GM13976 (cell line): ENCODE measurements at regions not wholly inside any gene's neighbourhood (a gene's known extent, or its start where the extent isn't known, plus 50 kb on each side); places are given as distances from the start of the nearest gene placed in this dataset.

Experiments used
- DNase-seq: peaks from one replicate; pipeline ENCODE4 v3.0.0; 2012; ENCODE audit warnings: low spot score
- in situ Hi-C: fragments of 300-500 bp; cut with MboI; formaldehyde crosslinking; loops from one replicate; pipeline ENCODE4 v1.12.0; 2022; ENCODE audit warnings: low sequenced_read_pairs, mixed read lengths, inconsistent platforms; ENCODE audit not compliant: unreplicated experiment
- TF ChIP-seq, protein P1 (sequence below): IDR thresholded peaks from 2 replicates; pipeline ENCODE4 v1.5.1; 2012; ENCODE audit warnings: borderline replicate concordance, mild to moderate bottlenecking; ENCODE audit not compliant: insufficient read depth; ENCODE audit errors: extremely low read depth, missing control alignments, control extremely low read depth

DNA sequence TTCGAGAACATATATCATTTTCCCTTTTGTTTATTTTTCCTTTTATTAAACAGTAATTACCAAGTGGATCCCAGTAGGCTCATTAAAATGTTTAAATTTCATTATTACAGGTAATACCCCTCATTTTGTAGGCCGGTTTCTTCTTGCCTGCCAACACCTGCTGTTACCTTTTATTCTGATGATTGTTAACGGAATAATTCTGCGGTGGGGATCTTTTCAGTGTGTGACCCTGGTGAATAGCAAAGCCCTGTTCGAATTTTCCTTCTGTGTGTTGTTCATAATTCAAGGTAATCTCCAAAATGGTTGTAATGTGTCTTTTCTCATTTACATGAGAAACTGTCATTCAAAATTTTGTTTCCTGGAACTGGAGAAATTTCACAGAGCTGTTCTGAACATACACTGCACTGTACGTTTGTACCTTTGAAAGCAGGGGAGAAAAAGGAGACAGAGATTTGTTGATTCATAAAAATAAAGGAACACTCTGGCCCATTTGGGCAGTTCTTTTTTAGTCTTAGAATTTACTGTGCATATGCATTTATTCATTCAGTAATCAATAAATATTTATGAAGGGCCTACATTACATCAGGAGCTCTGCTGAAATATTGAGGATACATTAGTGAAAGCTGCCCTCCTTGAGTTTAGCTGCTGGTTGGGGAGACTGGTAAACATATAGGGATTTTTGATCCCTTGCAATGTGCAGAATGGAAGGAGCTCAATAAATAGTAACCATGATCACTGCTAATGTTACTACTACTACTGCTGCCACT is 502.0 kb downstream of the QKI start:
- TF ChIP-seq, protein P1, sequence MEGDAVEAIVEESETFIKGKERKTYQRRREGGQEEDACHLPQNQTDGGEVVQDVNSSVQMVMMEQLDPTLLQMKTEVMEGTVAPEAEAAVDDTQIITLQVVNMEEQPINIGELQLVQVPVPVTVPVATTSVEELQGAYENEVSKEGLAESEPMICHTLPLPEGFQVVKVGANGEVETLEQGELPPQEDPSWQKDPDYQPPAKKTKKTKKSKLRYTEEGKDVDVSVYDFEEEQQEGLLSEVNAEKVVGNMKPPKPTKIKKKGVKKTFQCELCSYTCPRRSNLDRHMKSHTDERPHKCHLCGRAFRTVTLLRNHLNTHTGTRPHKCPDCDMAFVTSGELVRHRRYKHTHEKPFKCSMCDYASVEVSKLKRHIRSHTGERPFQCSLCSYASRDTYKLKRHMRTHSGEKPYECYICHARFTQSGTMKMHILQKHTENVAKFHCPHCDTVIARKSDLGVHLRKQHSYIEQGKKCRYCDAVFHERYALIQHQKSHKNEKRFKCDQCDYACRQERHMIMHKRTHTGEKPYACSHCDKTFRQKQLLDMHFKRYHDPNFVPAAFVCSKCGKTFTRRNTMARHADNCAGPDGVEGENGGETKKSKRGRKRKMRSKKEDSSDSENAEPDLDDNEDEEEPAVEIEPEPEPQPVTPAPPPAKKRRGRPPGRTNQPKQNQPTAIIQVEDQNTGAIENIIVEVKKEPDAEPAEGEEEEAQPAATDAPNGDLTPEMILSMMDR = no peak
- in situ Hi-C loops = no loop called here

DNA sequence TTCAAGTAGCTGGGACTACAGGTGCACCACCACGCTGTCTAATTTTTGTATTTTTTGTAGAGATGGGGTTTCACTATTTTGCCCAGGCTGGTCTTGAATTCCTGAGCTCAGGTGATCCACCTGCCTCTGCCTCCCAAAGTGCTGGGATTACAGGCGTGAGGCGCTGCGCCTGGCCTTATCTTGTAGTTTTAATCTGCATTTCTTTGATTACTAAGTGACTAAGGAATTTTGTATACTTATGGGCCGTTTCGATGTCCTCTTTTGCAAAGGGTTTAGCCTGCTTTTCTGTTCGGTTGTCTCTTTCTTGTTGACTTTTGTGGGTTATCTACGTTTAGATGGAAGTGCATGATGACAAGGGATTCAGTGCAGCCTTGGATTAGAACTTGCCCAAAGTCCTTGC is 500.6 kb downstream of the QKI start:
- DNase-seq = no peak
- TF ChIP-seq, protein P1 = no peak
- in situ Hi-C loops = no loop called here

More for the DNA sequence above, 502.0 kb downstream of the QKI start:
- DNase-seq = no peak

DNA sequence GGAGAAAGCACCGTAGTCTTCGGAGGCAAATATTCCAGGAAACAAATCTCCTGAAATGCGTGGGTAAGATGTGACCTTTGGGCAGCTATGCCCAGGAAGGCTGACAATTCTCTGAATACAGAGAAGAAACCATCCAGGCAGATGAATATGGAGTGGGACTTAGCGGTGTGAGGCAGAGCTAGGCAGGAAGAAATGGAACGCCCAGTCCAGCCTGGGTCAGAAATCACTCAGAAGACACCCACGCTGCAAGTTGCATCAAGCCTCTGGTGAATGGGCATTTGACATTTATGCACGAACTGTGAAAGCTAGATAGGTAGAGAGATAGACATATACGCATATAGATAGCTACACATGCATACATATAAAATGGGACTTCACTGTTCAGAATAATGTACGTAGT is 498.5 kb downstream of the QKI start:
- TF ChIP-seq, protein P1 = no peak
- in situ Hi-C loops = no loop called here
- no peak for DNase-seq

DNA sequence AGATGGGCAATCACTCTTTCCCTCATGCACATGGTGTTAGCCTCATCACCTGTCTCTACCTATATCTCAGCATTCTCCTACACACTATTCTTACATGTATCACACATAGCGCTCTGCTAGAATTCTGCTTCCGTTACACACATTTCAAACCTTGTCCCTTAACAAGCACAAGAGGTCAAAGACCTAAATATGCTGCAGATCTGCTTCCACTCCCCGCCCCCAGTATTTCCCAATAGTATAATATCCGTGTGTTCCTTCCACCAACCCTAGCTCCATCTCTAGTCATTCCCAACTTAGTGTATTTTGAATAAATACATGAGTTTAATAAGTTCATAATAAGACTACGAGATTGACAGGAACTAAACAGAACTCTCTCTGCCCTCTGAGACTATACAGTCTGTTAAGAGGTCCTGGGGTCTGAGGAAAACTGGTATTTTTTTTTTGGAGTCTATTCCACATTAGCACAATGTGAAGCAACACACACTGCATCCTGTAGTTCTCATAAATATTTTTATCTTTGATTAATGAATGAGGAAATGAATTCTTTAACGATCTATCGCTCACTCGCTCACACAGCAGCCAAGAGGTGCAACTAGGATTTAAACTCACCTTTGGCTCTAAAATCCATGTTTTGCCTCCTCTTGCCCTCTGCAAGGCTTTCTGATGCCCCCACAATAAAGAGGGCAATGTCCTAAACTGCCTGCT is 491.6 kb downstream of the QKI start:
- in situ Hi-C loops = no loop called here
- TF ChIP-seq, protein P1 = no peak
- no peak for DNase-seq

DNA sequence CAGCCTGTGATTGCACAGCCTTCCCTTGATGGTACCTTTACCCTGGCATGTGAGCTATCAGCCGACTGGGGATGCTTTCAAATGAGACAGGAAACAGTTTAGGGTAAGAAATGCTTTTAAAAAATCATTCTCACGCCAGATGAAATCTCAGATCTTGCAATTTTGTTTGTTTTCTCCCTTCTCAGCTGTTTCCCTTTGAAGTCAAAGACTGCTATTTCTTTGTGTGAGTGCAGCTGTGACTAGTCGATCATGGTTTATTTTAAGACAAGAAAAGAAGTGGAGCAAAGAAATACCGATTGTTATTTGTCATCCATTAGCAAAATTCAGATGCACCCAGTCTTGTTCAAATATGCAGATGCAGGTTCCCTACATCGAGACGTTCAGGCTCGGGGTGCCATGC is 489.7 kb downstream of the QKI start:
- in situ Hi-C loops = no loop called here
- TF ChIP-seq, protein P1 = no peak
- no peak for DNase-seq

DNA sequence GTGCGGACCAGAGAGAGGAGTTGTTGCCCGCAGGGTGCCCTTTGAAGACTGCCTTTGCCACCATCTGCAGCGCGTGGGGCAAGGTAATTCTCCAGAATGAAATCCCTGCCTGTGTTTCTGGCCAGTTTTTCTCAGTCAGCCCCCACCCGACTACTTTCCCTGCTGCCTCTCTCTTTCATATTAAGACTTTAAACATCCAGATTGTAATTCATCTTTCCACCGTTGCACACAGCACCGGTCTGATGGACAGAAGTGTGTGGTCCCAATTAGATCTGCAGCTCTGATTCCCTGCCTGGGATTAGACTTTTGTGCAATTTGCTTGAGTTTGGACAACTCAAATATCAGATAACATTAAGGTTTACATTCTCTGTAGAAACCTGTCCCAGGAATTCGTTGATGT is 489.0 kb downstream of the QKI start:
- TF ChIP-seq, protein P1 = no peak
- in situ Hi-C loops = no loop called here
- no peak for DNase-seq
